HG02763 (cell line): ENCODE measurements at regions not wholly inside any gene's neighbourhood (a gene's known extent, or its start where the extent isn't known, plus 50 kb on each side); places are given as distances from the start of the nearest gene placed in this dataset.
"Not testable (repeated sequence)": the region's sequence is repeated elsewhere in the genome, so short reads cannot be mapped to it uniquely, and the experiment has no call there.

Experiments used
- ATAC-seq: cut with Tn5 transposase; IDR thresholded peaks from one replicate; pipeline ENCODE4 v1.9.1; 2021; ENCODE audit warnings: mild to moderate bottlenecking, moderate library complexity; ENCODE audit not compliant: unreplicated experiment

- no peak for ATAC-seq
Measured at GRCh38 chr16:60712144-60712543, 1324.1 kb downstream of the CDH8 start.

DNA sequence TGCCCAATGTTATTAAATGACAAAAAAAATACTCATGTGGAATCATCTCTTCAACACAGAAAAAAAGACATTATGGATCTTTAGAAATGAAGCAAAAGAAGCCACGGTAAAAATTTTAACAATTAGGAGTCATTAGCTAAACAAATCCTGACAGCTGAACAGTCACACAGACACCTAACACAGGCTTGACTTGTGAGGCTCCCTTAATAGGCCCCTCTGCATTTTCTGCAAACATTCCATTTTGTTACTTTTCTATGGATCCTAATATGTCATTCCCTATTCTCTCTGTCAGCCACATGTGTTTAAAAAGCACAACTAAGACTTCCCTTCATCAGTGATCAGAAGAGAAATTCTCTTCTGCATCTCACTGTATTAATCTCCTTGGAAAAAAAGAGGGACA, 1331.5 kb downstream of the CDH8 start:
- ATAC-seq = no peak

- no peak for ATAC-seq
Measured at GRCh38 chr16:60703096-60703495, 1333.1 kb downstream of the CDH8 start.

DNA sequence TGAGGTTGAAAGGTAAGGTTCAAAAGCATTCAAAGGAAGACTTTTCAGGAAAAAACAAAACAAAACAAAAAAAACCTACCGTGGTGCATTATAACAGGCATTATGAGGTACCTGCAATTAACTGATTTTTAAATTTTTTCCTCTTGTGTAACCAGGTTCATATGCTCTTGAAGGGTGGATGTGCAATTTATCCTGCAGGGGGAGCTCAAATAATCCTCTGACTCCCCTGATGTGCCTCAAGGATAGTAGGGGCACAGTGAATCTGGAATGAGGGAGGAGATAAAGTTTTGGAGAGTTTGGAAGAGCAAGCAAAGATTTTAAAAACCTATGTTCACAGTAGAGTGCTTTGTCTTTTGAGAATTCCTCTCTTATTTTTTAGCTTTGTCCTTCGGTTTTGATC, 1349.4 kb downstream of the CDH8 start:
- ATAC-seq = no peak

GRCh38 chr16:60684002-60684401, 1352.2 kb downstream of the CDH8 start:
- ATAC-seq = no peak

DNA sequence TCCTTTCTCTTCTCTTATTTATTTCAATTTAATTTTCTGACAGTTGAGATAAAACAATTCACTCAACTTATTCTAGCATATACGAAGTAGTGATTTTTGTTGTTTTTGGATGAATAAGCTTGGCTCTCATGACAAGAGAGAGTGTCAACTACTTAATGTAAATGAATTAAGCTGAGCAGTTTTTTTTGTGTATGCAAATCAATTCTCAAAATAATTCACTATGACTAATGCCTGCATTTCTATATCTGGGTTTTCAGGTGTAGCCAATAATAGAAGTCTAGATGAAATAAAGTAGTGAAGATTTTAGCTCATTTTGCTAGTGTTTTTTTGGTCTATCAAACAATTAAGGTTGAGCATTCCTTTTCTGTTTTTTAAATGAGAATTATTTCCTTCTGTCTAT, 1354.0 kb downstream of the CDH8 start:
- no peak for ATAC-seq

DNA sequence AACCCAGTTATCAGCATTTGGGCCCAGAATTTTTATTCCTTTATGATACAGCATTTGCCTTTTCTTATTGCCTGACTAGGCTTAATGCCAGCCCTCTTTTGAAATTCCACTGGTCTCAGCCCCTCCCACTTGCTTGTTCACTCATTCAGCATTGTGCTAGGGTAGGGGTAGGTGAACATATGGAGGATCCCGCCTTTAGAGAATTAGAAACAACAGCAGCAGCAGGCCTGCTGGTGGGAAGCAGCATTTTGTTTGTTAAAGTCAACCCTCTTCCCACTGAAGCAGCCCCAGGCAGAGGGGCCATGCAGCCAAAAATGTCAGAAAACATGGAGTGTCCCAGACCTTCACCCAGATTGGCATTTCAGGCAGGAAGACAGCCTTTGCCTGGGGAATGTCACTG, 1355.2 kb downstream of the CDH8 start:
- ATAC-seq = no peak

DNA sequence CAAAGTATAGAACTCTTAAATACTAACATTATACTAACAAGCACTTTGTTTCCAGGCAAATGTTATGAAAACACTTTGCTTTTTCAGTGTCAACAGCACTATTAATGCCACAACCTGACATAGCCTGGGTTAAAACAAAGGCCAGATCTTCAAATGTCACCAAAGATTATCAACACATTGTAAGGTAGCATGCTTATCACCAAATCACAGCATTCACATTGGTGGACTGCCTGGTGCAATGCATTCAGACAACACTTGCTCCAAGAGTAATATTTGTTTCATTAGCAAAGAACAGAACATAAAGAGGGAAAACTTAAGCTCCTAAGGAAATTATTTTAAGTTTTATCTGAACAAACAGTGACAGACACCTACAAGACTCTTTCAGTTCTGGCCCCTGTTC, 1361.2 kb downstream of the CDH8 start:
- no peak for ATAC-seq

DNA sequence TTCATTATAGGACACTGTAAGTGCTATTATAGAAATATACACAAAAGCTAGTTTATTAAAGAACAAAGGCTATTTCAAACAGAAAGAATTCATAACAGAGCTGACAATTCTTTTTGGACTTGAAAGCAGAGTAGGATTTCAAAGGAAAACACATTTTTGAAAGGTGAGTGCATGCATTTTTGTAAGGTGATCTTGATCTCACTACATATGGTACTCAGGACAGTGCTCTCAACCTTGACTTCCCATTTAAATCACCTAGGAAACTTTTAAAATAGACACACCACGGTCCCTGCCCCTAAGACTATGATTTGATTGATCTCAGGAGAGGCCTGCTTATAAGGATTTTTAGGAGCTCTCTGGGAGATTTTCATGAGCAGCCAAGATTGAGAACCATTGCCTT, 1362.0 kb downstream of the CDH8 start:
- no peak for ATAC-seq

DNA sequence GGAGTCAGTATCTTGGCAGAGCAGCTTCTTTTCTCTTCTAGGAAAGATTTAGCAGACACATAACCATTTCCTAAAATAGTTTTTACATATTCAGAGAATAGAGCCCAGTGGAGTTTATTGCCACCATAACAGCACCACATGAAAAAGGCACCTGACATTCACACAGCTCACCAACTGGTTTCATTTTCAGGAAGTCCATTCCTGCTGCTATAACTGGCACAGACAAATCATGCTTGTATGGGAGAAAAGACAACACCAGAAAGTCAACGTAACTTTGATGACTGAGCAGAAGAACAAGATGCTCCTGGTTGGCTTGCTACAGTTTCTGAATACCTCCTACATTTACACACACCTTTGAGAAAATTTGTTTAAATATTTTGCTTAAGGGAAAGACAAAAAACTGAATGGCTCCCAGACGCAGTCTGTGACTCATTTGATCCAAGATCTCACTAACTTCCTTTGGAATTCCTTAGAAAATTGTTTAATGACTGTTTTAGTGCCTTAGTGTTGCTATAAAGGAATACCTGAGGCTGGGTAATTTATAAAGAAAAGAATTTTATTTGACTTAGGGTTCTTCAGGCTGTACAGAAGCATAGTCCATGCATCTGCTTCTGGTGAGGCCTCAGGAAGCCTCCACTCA, 1380.6 kb downstream of the CDH8 start:
- ATAC-seq = no peak

DNA sequence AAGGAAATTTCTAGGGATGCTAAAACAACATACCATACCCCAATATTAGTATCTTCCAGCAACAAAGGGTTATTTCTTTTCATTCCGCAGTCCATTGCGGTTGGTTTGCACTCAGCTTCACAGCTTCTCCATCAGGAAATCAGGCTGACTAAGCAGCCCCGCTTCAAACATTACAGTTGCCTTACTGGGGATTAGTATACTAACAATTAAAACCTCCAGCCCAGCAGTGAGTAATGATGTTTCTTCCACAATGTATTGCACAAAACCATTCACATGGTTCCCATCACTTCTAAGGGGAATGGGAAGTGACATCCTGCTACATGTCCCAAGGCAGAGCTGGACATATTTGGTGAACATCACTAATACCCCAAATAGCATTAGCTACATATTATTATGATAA, 1384.9 kb downstream of the CDH8 start:
- ATAC-seq = no peak

DNA sequence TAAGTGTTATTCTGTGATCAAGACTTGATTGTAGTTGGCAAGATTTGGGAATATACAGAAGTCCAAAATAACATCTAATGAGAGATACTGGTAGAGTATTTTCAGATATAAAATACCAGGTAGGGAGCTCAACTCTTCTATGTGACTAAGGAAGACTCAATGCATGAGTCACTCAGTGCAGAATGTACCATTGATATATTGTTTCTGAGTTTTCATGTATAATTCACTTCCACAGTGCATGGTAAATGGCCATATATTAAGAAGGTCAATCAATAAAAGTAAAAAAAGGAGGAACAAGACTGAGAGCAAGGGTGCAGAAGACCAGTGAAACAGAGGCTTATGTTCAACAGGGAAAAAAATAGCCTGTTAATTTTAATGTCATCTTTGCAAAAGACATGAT, 1387.9 kb downstream of the CDH8 start:
- ATAC-seq = no peak

GRCh38 chr16:60647388-60647787, 1388.8 kb downstream of the CDH8 start:
- not testable (repeated sequence) for ATAC-seq

DNA sequence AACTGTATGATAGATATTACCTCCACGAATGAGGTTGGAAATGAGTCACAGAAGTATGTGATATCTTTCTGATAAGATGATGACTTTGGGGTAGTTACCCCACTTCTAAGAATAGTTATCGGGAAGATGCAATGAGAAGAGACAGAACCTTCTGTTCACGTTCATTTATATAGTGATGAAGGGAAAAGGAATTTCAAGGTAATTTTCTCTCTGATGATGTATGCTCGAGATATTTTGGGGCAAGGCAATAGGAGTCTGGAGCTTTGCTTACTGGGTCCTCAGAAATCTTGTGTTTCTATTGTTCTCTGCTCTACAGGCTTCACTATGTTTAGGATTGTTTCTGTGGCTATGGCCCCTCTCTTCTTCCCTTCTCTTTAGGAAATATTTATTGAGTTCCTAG, 1389.6 kb downstream of the CDH8 start:
- no peak for ATAC-seq

DNA sequence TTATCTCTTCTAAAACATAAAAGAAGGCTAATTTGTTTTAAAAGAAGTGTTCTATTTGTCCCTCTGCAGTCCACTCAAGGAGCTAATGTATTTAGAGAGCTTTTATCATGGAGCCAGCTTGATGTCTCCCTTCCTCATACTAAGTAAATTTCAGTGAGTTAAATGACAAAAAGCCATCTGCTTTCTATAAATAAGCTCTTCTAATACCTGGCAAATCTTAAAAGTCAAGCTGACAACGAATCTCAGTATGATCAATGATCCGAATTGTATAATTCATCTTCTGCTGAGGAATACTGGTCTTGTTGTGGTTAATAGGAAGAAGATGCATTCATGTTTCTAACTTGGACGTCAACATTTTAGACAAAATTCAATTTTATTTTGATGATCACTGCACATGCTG, 1390.7 kb downstream of the CDH8 start:
- ATAC-seq = no peak

DNA sequence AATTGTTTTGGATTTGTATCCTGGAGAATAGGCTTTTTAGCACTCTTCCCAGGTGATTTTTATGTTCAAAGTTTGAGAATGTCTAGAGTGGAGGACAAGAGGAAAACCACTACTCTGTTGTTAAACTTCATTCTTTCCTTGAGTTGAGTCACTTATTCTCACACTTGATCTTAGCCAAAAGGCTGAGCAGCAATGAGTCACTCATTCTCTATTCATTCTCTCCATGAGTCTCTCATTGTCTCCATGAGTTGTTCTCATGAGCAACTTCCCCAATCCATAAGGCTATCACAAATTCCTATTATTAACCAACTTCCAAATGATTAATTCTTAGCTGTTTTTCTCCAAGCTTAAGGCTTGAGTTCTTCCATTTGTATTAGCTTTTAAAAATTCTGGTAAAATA, 1393.3 kb downstream of the CDH8 start:
- no peak for ATAC-seq

DNA sequence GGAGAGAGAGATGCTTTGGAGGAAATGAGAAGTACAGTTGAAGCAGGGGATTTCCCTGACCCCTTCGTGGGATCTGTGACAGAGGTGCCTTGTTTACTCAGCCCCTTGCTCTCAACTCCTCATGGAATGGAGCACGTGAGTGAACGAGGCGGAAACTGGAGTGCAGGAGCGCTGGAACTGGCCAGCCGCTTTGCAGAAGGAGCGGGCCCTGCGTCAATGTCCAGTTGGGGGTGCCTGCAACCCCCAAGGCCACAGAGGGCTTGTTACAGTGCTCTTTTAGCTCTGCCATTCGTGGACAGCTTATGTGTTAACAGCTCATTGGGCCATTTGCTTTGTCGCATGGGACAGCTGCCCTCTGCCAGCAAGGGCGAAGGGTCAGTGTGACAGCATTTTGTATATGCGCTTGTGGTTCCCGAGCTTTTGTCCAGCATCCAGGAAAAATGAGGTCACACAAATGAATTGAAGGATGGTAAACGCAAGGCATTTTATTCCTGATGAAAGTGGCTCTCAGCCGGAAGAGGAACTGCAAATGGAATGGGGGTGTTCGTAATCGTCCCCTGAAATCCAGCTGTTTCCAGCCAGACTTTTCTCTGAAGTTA, 1395.1 kb downstream of the CDH8 start:
- no peak for ATAC-seq

- no peak for ATAC-seq
Measured at GRCh38 chr16:60640038-60640437, 1396.2 kb downstream of the CDH8 start.

DNA sequence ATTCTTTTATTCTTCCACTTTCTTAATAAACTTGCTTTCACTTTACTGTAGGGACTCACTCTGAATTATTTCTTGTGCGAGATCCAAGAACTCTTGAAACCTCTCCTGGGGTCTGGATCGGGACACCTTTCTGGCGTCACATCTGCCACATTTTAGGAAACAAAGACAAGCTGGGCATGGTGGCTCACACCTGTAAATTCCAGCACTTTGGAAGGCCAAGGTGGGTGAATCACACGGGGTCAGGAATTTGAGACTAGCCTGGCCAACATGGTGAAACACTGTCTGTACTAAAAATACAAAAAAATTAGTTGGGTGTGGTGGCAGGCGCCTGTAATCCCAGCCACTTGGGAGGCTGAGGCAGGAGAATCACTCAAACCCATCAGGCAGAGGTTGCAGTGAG, 1399.6 kb downstream of the CDH8 start:
- ATAC-seq = not testable (repeated sequence)

GRCh38 chr16:60636117-60636516, 1400.1 kb downstream of the CDH8 start:
- no peak for ATAC-seq

DNA sequence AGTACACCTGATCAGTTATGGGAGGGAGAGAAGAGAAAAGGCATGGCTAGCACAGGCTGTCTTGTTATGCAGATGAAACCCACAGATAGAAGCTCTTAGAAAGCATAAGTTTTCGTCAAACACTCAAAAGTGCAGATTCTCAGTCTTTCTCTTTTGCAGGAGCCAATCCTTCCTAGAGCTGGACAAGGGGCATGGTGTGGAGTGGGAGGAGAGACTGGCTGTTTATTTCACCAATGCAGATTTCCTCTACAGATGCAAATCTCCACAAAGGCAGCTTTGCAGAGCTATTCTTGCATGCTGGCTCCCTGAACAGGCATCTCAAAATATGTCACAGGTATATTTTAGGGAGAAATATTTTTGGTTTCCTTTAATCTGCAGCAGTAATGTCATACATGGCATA, 1400.7 kb downstream of the CDH8 start:
- no peak for ATAC-seq

DNA sequence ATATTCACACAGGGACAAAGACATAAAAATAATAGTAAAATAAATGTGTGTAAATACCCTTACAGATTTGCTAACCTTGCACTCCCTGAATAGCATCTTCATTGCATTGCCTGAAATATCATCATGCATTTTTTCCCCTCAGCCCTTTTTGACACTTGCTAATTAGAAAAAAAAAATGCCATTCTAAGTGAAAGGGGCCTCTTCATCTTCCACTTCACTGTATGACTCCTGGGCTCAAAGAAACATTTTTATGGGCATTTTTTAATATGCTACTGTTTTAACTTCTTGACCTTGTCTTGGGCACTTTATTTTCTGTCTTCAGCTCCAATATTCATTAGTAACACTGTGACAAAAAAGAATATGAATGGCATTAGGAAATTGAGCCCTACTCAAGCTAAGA, 1424.4 kb downstream of the CDH8 start:
- no peak for ATAC-seq

- no peak for ATAC-seq
Measured at GRCh38 chr16:60608971-60609370, 1427.3 kb downstream of the CDH8 start.
